ENCODE measurements at regions not wholly inside any gene's neighbourhood (a gene's known extent, or its start where the extent isn't known, plus 50 kb on each side); places are given as distances from the start of the nearest gene placed in this dataset.

DNA sequence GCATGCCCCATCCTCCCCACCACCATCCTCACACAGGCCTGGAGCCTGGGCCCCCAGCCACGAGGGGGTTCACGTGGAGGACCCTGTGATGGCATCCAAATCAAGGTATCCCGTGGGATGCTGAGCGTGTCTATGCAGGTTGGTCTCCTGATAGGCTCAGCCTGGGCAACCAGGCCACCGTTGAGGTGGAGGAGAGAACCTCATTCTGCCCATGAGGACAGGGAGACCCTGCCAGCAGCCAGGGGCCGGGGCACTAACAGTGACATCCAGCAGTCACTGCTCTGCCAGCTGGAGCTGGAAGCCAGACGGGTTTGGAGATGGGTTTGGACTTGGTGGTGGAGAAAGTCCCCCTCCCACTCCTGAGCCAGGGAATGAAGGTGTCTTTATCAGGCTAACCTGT lies 582.8 kb downstream of the MATN1 start:
- TF ChIP-seq, protein P1, sequence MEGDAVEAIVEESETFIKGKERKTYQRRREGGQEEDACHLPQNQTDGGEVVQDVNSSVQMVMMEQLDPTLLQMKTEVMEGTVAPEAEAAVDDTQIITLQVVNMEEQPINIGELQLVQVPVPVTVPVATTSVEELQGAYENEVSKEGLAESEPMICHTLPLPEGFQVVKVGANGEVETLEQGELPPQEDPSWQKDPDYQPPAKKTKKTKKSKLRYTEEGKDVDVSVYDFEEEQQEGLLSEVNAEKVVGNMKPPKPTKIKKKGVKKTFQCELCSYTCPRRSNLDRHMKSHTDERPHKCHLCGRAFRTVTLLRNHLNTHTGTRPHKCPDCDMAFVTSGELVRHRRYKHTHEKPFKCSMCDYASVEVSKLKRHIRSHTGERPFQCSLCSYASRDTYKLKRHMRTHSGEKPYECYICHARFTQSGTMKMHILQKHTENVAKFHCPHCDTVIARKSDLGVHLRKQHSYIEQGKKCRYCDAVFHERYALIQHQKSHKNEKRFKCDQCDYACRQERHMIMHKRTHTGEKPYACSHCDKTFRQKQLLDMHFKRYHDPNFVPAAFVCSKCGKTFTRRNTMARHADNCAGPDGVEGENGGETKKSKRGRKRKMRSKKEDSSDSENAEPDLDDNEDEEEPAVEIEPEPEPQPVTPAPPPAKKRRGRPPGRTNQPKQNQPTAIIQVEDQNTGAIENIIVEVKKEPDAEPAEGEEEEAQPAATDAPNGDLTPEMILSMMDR (IDR thresholded peaks at IDR 0.05; ENCODE audit: poor library complexity, severe bottlenecking): no peak
- TF ChIP-seq EZH2 (IDR thresholded peaks at IDR 0.05; ENCODE audit: borderline replicate concordance, insufficient read depth, low read length, poor library complexity, severe bottlenecking): no peak
- no peak for TF ChIP-seq TAF1 (IDR thresholded peaks at IDR 0.05; ENCODE audit: low read depth)
- no peak for TF ChIP-seq EP300 (conservative IDR thresholded peaks at IDR 0.05; ENCODE audit: poor library complexity, severe bottlenecking)
- no peak for TF ChIP-seq SMC3 (conservative IDR thresholded peaks at IDR 0.05; ENCODE audit: poor library complexity)
- no peak for TF ChIP-seq MXI1 (conservative IDR thresholded peaks at IDR 0.05; ENCODE audit: poor library complexity, severe bottlenecking)
- TF ChIP-seq, protein P2, sequence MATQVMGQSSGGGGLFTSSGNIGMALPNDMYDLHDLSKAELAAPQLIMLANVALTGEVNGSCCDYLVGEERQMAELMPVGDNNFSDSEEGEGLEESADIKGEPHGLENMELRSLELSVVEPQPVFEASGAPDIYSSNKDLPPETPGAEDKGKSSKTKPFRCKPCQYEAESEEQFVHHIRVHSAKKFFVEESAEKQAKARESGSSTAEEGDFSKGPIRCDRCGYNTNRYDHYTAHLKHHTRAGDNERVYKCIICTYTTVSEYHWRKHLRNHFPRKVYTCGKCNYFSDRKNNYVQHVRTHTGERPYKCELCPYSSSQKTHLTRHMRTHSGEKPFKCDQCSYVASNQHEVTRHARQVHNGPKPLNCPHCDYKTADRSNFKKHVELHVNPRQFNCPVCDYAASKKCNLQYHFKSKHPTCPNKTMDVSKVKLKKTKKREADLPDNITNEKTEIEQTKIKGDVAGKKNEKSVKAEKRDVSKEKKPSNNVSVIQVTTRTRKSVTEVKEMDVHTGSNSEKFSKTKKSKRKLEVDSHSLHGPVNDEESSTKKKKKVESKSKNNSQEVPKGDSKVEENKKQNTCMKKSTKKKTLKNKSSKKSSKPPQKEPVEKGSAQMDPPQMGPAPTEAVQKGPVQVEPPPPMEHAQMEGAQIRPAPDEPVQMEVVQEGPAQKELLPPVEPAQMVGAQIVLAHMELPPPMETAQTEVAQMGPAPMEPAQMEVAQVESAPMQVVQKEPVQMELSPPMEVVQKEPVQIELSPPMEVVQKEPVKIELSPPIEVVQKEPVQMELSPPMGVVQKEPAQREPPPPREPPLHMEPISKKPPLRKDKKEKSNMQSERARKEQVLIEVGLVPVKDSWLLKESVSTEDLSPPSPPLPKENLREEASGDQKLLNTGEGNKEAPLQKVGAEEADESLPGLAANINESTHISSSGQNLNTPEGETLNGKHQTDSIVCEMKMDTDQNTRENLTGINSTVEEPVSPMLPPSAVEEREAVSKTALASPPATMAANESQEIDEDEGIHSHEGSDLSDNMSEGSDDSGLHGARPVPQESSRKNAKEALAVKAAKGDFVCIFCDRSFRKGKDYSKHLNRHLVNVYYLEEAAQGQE (IDR thresholded peaks at IDR 0.05; ENCODE audit: borderline replicate concordance): no peak
- TF ChIP-seq RAD21 (conservative IDR thresholded peaks at IDR 0.05): no peak
- no peak for TF ChIP-seq POLR2AphosphoS5 (IDR thresholded peaks at IDR 0.05)

Measured in neural cell (in vitro differentiated cells).